Fibroblast of villous mesenchyme (primary cell): ENCODE measurements at regions not wholly inside any gene's neighbourhood (a gene's known extent, or its start where the extent isn't known, plus 50 kb on each side); places are given as distances from the start of the nearest gene placed in this dataset.

ENCODE experiments used
- DNase-seq: peaks from one replicate; pipeline ENCODE4 v3.0.0-alpha.2; 2010; ENCODE audit warnings: low read depth
- H3K4me3 ChIP-seq: 2 replicates; pipeline ENCODE4 v1.5.1; 2011; ENCODE audit warnings: low read depth, mild to moderate bottlenecking, low read length
- CTCF ChIP-seq: IDR thresholded peaks from 2 replicates; pipeline ENCODE4 v1.5.1; 2012; ENCODE audit warnings: low read depth, mild to moderate bottlenecking, low read length; ENCODE audit not compliant: insufficient read depth

GRCh38 chr13:44074611-44075010 is 194.9 kb downstream of the LACC1 start:
- no peak for TF ChIP-seq CTCF
- no peak overlapping the region for H3K4me3 ChIP-seq

DNA sequence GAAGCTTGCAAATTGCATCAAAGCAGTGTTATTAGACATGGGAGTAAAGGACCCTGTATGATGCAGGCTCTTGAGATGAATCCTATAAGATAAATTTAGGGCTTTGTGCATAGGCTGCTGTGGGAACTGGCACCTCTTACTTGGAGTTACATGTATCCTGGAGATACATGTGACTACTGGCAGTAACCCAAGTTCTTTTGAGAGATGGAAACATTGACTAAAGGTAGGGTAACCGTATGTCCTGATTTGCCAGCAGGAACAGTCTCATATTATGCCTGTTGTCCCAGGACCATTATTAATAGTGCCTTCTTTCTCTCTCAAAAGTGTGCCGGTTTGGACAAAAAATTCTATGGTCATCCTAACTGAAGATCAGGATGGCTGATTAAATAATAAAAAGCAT is 195.4 kb downstream of the LACC1 start:
- no peak overlapping the region for H3K4me3 ChIP-seq
- no peak for DNase-seq
- no peak for TF ChIP-seq CTCF

More at GRCh38 chr13:44074611-44075010, 194.9 kb downstream of the LACC1 start:
- DNase-seq, result no peak

- DNase-seq, result no peak
- no peak for TF ChIP-seq CTCF
Measured at GRCh38 chr13:44078806-44079376, 199.2 kb downstream of the LACC1 start.

DNA sequence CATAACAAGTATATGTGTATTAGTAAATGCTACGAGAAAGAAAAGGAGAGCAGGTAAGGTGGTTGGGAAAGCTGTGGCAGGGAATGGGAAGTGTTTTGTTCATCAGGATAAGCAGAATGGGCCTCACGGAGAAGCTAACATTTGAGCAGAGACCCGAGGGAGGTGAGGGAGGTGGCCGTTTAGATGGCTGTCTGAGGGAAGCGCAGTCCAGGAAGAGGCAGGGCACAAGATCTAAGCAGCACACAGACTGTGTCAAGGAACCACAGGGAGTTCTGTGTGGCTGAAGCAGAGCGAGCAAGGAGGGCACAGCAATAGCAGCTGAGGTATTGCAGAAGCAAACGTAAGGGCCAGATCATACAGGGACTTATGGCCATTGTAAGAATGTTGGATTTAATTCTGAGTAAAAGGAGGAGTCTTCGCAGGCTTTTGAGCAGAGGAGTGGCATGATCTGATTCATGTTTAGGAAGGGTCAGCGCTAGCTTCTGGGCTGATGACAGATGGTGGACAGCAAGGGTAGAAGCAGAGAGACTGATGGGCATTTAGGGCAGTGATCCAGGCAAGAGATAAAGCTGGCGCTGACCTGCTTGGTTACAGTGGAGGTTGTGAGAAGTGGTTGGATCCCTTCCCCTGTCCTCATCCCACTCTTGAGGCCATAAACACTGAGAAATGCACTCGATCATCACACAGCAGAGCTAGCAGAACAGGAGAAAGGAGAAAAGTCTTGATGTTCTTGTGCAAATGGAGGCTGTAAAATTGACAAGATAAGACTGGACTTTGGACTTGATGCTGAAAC is 199.9 kb downstream of the LACC1 start:
- no peak overlapping the region for H3K4me3 ChIP-seq
- no peak for DNase-seq
- no peak for TF ChIP-seq CTCF

More at GRCh38 chr13:44078806-44079376, 199.2 kb downstream of the LACC1 start:
- H3K4me3 ChIP-seq, result no peak overlapping the region

DNA sequence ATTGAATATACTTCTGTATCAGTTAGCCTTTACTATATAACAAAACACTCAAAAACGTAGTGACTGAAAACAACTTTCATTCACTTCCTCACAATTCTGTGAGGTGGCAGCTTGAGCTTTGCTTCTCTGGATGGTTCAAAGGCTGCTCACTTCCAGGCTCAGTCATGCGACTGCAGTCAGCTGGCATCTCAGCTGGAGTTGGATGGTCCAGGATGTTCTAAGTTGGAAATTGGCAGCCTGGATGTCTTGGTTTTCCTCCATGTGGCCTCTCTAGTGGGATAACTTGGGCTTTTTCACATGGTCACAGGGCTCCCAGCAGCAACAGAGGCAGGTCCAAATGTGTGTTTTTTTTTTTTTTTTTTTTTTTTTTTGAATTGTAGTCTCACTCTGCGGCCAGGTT is 204.4 kb downstream of the LACC1 start:
- no peak overlapping the region for H3K4me3 ChIP-seq
- no peak for DNase-seq
- TF ChIP-seq CTCF, result no peak

GRCh38 chr13:44086389-44086788 is 206.7 kb downstream of the LACC1 start:
- DNase-seq, result no peak
- no peak overlapping the region for H3K4me3 ChIP-seq
- TF ChIP-seq CTCF, result no peak

GRCh38 chr13:44088411-44088810 is 208.7 kb downstream of the LACC1 start:
- no peak for TF ChIP-seq CTCF
- DNase-seq, result no peak

More at GRCh38 chr13:44088411-44088810, 208.7 kb downstream of the LACC1 start:
- H3K4me3 ChIP-seq, result no peak overlapping the region
